ENCODE measurements at regions not wholly inside any gene's neighbourhood (a gene's known extent, or its start where the extent isn't known, plus 50 kb on each side); places are given as distances from the start of the nearest gene placed in this dataset.

- Histone ChIP-seq H3K27ac (no peak overlapping the region), H3K4me1 (no peaks in the 10 kb centered on the region), H3K4me3 (no peak overlapping the region), H3K9me3 (no peaks in the 10 kb centered on the region), H3K36me3 (no peaks in the 10 kb centered on the region), H3K27me3 (no peaks in the 10 kb centered on the region)
- ATAC-seq (no peak), FAIRE-seq (no peak), DNase-seq (no peak)
- no peak for TF ChIP-seq CTCF (IDR thresholded peaks at IDR 0.05)
- WGBS, 2 donors = 22 to 24% methylated on average over 4 of the region's 4 CpGs
- intact Hi-C loops (cut with DNase I) = no loop called here
Measured at GRCh38 chr1:90557706-90558105, 159.4 kb downstream of the BARHL2 start.

DNA sequence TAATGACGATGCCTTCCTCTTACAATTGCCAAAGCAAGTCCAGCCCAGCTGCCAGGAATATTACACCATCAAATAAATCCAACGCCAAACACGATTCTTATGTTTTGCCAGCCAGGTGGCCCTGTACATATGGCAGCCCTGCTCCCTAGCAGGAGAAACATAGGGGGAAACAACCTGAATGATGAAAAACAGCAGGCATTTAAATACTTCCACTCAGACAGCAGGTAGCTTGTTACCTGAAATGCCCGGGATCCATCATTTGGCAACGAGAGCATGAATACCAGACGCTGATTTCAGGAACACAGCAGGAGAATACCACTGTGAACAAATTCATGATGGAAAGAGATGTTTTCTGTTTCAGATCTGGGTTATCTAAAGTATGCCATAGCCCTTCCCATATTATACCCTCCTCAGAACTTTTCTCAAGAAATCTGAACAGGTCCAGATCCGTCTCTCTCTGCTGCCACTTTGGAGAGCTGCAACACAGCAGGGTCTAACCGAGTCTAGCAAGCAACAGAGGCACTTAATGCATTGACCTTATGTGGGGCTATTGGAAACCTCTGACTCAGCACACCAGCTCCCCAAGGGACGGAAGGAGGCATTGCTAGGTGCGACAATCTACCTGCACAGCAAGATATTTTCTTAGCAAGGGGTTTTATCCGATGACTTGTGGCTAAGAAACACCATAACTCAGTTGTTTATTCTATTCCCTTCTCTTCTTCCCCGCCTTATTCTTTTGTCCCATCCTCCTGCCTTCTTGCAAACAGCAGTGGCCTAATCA is 166.3 kb downstream of the BARHL2 start:
- no peaks in the 10 kb centered on the region for H3K9me3 ChIP-seq
- H3K36me3 ChIP-seq = no peaks in the 10 kb centered on the region
- no peaks in the 10 kb centered on the region for H3K27me3 ChIP-seq
- 47 to 59% methylated on average over 12 of the region's 12 CpGs for WGBS, 2 donors
- H3K4me3 ChIP-seq = no peak overlapping the region
- no peaks in the 10 kb centered on the region for H3K4me1 ChIP-seq
- intact Hi-C loops (cut with DNase I) = no loop called here
- no peak for TF ChIP-seq CTCF (IDR thresholded peaks at IDR 0.05)
- DNase-seq (no peak), FAIRE-seq (no peak), ATAC-seq (no peak)
- no peak overlapping the region for H3K27ac ChIP-seq

GRCh38 chr1:90544356-90544755 is 172.7 kb downstream of the BARHL2 start:
- DNase-seq (no peak), FAIRE-seq (no peak), ATAC-seq (no peak)
- Histone ChIP-seq H3K27me3 (no peaks in the 10 kb centered on the region), H3K27ac (no peak overlapping the region), H3K9me3 (no peaks in the 10 kb centered on the region), H3K4me3 (no peak overlapping the region), H3K36me3 (no peaks in the 10 kb centered on the region), H3K4me1 (no peaks in the 10 kb centered on the region)
- intact Hi-C loops (cut with DNase I) = no loop called here
- 28 to 33% methylated on average over 4 of the region's 4 CpGs for WGBS, 2 donors
- no peak for TF ChIP-seq CTCF (IDR thresholded peaks at IDR 0.05)

DNA sequence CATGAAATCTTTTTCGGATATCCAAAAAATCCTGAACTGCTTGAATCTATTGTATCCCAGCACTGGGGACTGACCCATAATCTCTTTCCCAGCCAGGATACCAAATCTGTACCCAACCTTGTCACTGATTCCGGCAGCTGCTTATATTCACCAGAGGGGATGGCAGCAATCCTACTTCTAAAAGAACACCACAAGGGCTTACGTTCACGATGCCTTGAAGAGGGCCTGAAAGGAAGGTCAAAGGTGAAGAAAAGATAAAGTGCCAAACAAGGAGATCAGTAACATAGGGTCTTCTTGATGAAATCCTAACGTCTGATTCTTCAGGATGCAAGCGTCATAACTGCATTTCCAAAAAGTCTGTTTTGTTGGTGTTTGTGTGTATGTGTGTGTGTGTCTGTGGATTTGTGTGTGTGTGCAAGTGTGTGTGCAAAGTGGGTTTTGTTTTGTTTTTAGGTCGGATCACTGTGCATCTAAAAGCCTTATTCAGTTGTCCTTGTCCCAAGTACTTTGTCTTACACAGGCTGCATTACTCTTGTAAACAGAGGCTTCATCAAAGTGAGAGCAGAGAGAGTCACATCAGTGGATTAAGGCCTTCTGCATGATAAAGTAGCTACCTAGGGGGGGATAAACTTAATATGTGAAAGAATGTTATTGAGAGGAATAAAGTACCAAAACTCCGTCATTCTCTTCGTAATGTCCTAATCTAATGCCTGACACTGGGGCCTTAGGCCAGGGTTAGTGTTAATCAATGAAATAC is 179.3 kb downstream of the BARHL2 start:
- WGBS, 2 donors = 53 to 58% methylated on average over 9 of the region's 9 CpGs
- no peak for FAIRE-seq

More for the DNA sequence above, 179.3 kb downstream of the BARHL2 start:
- ATAC-seq = no peak
- intact Hi-C loops (cut with DNase I) = no loop called here
- no peak overlapping the region for H3K4me3 ChIP-seq
- no peaks in the 10 kb centered on the region for H3K27me3 ChIP-seq
- DNase-seq = no peak
- no peaks in the 10 kb centered on the region for H3K9me3 ChIP-seq
- no peak for TF ChIP-seq CTCF (IDR thresholded peaks at IDR 0.05)
- no peaks in the 10 kb centered on the region for H3K36me3 ChIP-seq
- H3K4me1 ChIP-seq = no peaks in the 10 kb centered on the region
- no peak overlapping the region for H3K27ac ChIP-seq

All from pancreas (tissue), 10 donors.